Heart right ventricle (tissue), 16 donors: ENCODE measurements at regions not wholly inside any gene's neighbourhood (a gene's known extent, or its start where the extent isn't known, plus 50 kb on each side); places are given as distances from the start of the nearest gene placed in this dataset.

Experiments used
- ATAC-seq, 8 donors: fragments of 200-7000 bp; cut with Tn5 transposase; one replicate each; pipeline ENCODE4 v1.9.1; 2020; ENCODE audit warnings: mild to moderate bottlenecking in 8 of 8, moderate library complexity in 8 of 8, moderate number of reproducible peaks in 1 of 8
- DNase-seq, 2 donors: peaks; one replicate each; pipeline ENCODE4 v3.0.0-alpha.2; 2020
- H3K27ac ChIP-seq, 10 donors: fragments of 200-600 bp; sonication (generic) in 2 of 10; one replicate each; pipeline versions ENCODE4 v1.5.0 to v1.8.0; 2020 to 2022; ENCODE audit warnings: mild to moderate bottlenecking in 3 of 10
- H3K27me3 ChIP-seq, 7 donors: fragments of 200-600 bp; one replicate each; pipeline ENCODE4 v1.8.0; 2021 to 2022; ENCODE audit warnings: mild to moderate bottlenecking in 2 of 7
- H3K36me3 ChIP-seq, 9 donors: fragments of 200-600 bp; sonication (generic) in 1 of 9; one replicate each; pipeline versions ENCODE4 v1.5.0 to v1.8.0; 2020 to 2022; ENCODE audit warnings: mild to moderate bottlenecking in 2 of 9
- H3K4me1 ChIP-seq, 9 donors: fragments of 200-600 bp; sonication (generic) in 1 of 9; one replicate each; pipeline versions ENCODE4 v1.5.0 to v1.8.0; 2020 to 2022; ENCODE audit warnings: mild to moderate bottlenecking in 4 of 9
- H3K4me3 ChIP-seq, 10 donors: fragments of 200-600 bp; sonication (generic) in 2 of 10; one replicate each; pipeline versions ENCODE4 v1.5.0 to v1.8.0; 2020 to 2022; ENCODE audit warnings: mild to moderate bottlenecking in 7 of 10, moderate library complexity in 2 of 10
- H3K9me3 ChIP-seq, 11 donors: fragments of 200-600 bp in 10 of 11; sonication (generic) in 2 of 11; one replicate each; pipeline versions ENCODE4 v1.5.0 to v1.8.0; 2013 to 2022; ENCODE audit warnings: mild to moderate bottlenecking in 2 of 11, control low read depth in 1 of 11, moderate library complexity in 1 of 11
- CTCF ChIP-seq, 9 donors: fragments of 200-600 bp; sonication (generic) in 2 of 9; IDR thresholded peaks; one replicate each; pipeline versions ENCODE4 v1.5.0 to v1.8.0; 2021 to 2022; ENCODE audit warnings: antibody characterized with exemption in 9 of 9, mild to moderate bottlenecking in 5 of 9, moderate library complexity in 1 of 9
- WGBS, 2 donors: extraction: QIAGEN DNeasy Blood & Tissue Kit; methylation state at CpG; one replicate each; pipeline ENCODE4 v1.1.7; 2013; ENCODE audit warnings: inconsistent platforms in 1 of 2; 5-methylcytosine and 5-hydroxymethylcytosine counted together
- intact Hi-C, 10 donors: fragments of 100-400 bp; cut with DNase I; formaldehyde crosslinking; loops; one replicate each; pipeline versions ENCODE4 v1.11.1 to v1.14.2; 2022
- donor health status: Arrhythmogenic right ventricular cardiomyopathy.
- donor health status: ischemic (EF 13 %, LVEDD 7.1; RV severe dilation, severe dysfunction).
- donor health status: healthy with polysubstance abuse.
- donor health status: DM: no; HTN: yes; CAD: no.
- donor health status: DM: no; HTN: no; CAD: no.
- donor health status: ischemic (EF 25% LVEDD 6.9; RV normal size, moderate dysfunction).
- donor health status: ischemic (EF 25% LVEDD 5.7; RV mildly dilated, moderate dysfunction).
- donor health status: healthy.
- donor health status: DM: yes; HTN: yes; CAD: no.
- donor health status: Ischemic cardiomyopathy.
- donor health status: ischemic (EF 35%, LVEDD 5.7; RV mildly dilated, moderate dysfunction).
- donor health status: nonischemic (EF 11% LVEDD 7.7; RV severe dilation, severe dysfunction).
- donor health status: DM: yes; HTN: yes; CAD: no.
- donor health status: PGD.
- donor health status: ischemic (EF 29% LVEDD 5.4; RV normal size, mild dysfunction).
- donor health status: nonischemic (EF 23%, LVEDD 6.1; RV moderate dilation, normal function).

GRCh38 chr7:25803117-25803887 lies 348.7 kb upstream of the NFE2L3 start:
- Histone ChIP-seq H3K36me3 (no peaks in the 10 kb centered on the region), H3K4me3 (no peak overlapping the region), H3K27ac (no peak overlapping the region), H3K4me1 (no peaks in the 10 kb centered on the region), H3K27me3 (peaks cover 0 to 5% (median 0%) of the 10 kb centered on the region in 7 donors), H3K9me3 (no peaks in the 10 kb centered on the region)
- no peak for TF ChIP-seq CTCF (IDR thresholded peaks at IDR 0.05)
- peak in 2 of 8 donors; percentile 26 to 86 for ATAC-seq
- WGBS, 2 donors = 60 to 70% methylated on average over 11 of the region's 11 CpGs
- DNase-seq = no peak
- intact Hi-C loops = no loop called here

GRCh38 chr7:25804154-25804553 lies 347.8 kb upstream of the NFE2L3 start:
- DNase-seq = no peak
- peaks cover 0 to 5% (median 0%) of the 10 kb centered on the region in 7 donors for H3K27me3 ChIP-seq
- intact Hi-C loops = no loop called here
- H3K4me3 ChIP-seq = no peak overlapping the region
- no peaks in the 10 kb centered on the region for H3K36me3 ChIP-seq
- no peak for TF ChIP-seq CTCF (IDR thresholded peaks at IDR 0.05)
- H3K4me1 ChIP-seq = no peaks in the 10 kb centered on the region
- no peak for ATAC-seq
- WGBS, 2 donors = 92 to 95% methylated on average over 4 of the region's 4 CpGs
- H3K9me3 ChIP-seq = no peaks in the 10 kb centered on the region
- no peak overlapping the region for H3K27ac ChIP-seq

GRCh38 chr7:25805027-25805687 lies 346.8 kb upstream of the NFE2L3 start:
- intact Hi-C loops = no loop called here
- ATAC-seq (no peak), DNase-seq (no peak)
- H3K27me3 ChIP-seq = peaks cover 0 to 5% (median 0%) of the 10 kb centered on the region in 7 donors
- H3K4me3 ChIP-seq = no peak overlapping the region
- no peak for TF ChIP-seq CTCF (IDR thresholded peaks at IDR 0.05)
- 84 to 87% methylated on average over 4 of the region's 4 CpGs for WGBS, 2 donors
- no peaks in the 10 kb centered on the region for H3K4me1 ChIP-seq
- no peaks in the 10 kb centered on the region for H3K9me3 ChIP-seq
- H3K36me3 ChIP-seq = no peaks in the 10 kb centered on the region
- no peak overlapping the region for H3K27ac ChIP-seq

GRCh38 chr7:25807086-25807611 lies 344.8 kb upstream of the NFE2L3 start:
- intact Hi-C loops = no loop called here
- Histone ChIP-seq H3K36me3 (no peaks in the 10 kb centered on the region), H3K9me3 (no peaks in the 10 kb centered on the region), H3K4me3 (no peak overlapping the region), H3K27ac (no peak overlapping the region), H3K27me3 (peaks cover 0 to 5% (median 0%) of the 10 kb centered on the region in 7 donors), H3K4me1 (no peaks in the 10 kb centered on the region)
- DNase-seq (no peak), ATAC-seq (no peak)
- TF ChIP-seq CTCF (IDR thresholded peaks at IDR 0.05) = no peak
- 29 to 59% methylated on average over 1 of the region's 1 CpG for WGBS, 2 donors
